GM12874 (cell line): ENCODE measurements at regions not wholly inside any gene's neighbourhood (a gene's known extent, or its start where the extent isn't known, plus 50 kb on each side); places are given as distances from the start of the nearest gene placed in this dataset.

ENCODE experiments used
- CTCF ChIP-seq: IDR thresholded peaks from 2 replicates; pipeline ENCODE4 v1.5.1; 2011; ENCODE audit warnings: low read depth, mild to moderate bottlenecking, control low read depth, low read length, moderate library complexity; ENCODE audit not compliant: insufficient read depth

DNA sequence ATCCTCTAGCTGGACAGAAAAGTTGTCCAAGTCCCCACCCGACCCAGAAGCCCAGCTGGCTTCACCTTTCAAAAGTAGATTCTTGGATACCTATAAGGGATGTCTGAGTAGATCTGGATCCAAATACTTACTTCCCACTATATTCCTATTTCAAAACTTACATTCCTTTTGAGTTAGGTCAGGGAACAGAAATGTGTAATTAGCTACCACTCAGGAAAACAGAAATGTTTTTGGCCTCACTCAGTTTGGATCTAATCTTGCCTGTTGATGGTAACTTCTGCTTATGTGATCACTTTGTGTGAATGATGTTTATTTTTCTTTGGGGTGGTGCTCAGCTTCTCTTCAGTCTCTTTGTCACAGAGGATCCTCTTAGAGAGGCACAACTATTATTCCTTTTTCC is 814.4 kb upstream of the RGS18 start:
- TF ChIP-seq CTCF = no peak

GRCh38 chr1:191346381-191346780 is 811.9 kb upstream of the RGS18 start:
- no peak for TF ChIP-seq CTCF

GRCh38 chr1:191348328-191348727 is 809.9 kb upstream of the RGS18 start:
- no peak for TF ChIP-seq CTCF

GRCh38 chr1:191350938-191351337 is 807.3 kb upstream of the RGS18 start:
- TF ChIP-seq CTCF = no peak

- TF ChIP-seq CTCF = no peak
These were observed 799.5 kb upstream of the RGS18 start for GRCh38 chr1:191358724-191359123.

GRCh38 chr1:191366686-191367085 is 791.6 kb upstream of the RGS18 start:
- TF ChIP-seq CTCF = no peak

DNA sequence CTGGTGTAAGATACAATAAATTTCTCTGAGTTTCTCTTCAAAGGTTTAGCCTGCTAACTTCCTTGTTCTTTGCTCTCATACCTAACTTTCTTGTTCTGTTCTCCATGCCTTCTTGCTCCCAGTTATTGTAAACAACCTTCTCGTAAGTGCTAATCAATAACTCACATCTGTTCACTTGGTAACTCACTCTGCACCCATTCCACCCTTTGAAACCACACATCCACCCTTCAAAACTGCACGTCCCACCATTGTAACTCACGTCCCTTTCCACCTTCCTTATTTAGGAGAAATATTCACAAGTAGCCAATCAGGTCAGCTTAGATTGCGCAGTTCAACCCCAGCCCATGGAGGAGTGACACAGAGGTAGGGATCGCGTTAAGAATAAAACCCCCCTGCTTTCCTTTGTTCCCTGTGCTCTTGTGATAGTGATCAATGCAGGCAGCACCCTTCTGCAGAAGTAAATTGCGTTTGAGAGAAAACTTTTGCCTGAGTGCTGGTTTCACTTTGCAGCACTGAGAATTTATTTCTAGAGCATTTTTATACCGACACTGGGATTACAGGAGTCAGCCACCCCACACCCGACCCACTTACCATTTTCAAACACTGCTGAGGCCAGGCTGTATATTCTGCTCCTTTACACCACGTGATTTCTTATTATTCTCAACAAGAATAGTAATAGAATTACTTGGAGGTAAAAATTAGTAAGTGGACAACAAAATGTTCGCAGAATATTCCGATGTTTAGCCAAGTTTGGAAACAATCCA is 789.2 kb upstream of the RGS18 start:
- no peak for TF ChIP-seq CTCF
